Gastroesophageal sphincter (tissue), 4 donors: ENCODE measurements at regions not wholly inside any gene's neighbourhood (a gene's known extent, or its start where the extent isn't known, plus 50 kb on each side); places are given as distances from the start of the nearest gene placed in this dataset.

Experiments
- ATAC-seq: fragments of 150-250 bp; one replicate; pipeline ENCODE4 v1.9.1; 2016; ENCODE audit warnings: mild to moderate bottlenecking, moderate library complexity
- H3K27ac ChIP-seq, 4 donors: fragments of 200-600 bp; sonication (generic) in 3 of 4; 1 replicate in 3 of 4; 2 replicates in 1 of 4; pipeline ENCODE4 v1.5.1; 2016 to 2019
- H3K27me3 ChIP-seq: fragments of 200-600 bp; sonication (generic); one replicate; pipeline ENCODE4 v1.5.1; 2019
- H3K36me3 ChIP-seq, 2 donors: fragments of 200-600 bp; sonication (generic); one replicate each; pipeline ENCODE4 v1.5.1; 2019; ENCODE audit warnings: control low read depth in 1 of 2
- H3K4me1 ChIP-seq, 3 donors: fragments of 200-600 bp; sonication (generic); 1 replicate in 2 of 3; 2 replicates in 1 of 3; pipeline ENCODE4 v1.5.1; 2016 to 2019; ENCODE audit warnings: control low read depth in 2 of 3
- H3K4me3 ChIP-seq, 2 donors: fragments of 200-600 bp; sonication (generic); one replicate each; pipeline ENCODE4 v1.5.1; 2019; ENCODE audit warnings: mild to moderate bottlenecking in 1 of 2, moderate library complexity in 1 of 2
- H3K9me3 ChIP-seq, 3 donors: fragments of 200-600 bp; sonication (generic); one replicate each; pipeline ENCODE4 v1.5.1; 2017 to 2019; ENCODE audit warnings: control low read depth in 2 of 3
- EP300 ChIP-seq: sonication (generic); formaldehyde crosslinking; IDR thresholded peaks from one replicate; pipeline ENCODE4 v1.6.1; 2017; ENCODE audit warnings: antibody characterized with exemption, mild to moderate bottlenecking
- POLR2A ChIP-seq, 2 donors: fragments of 450-650 bp; IDR thresholded peaks; one replicate each; pipeline ENCODE4 v1.6.1; 2017; ENCODE audit warnings: antibody characterized with exemption in 2 of 2, mild to moderate bottlenecking in 2 of 2, moderate library complexity in 1 of 2
- POLR2AphosphoS5 ChIP-seq: sonication (generic); formaldehyde crosslinking; IDR thresholded peaks from one replicate; pipeline ENCODE4 v1.6.1; 2017; ENCODE audit warnings: antibody characterized with exemption
- WGBS, 2 donors: methylation state at CpG; one replicate each; pipeline ENCODE4 v1.1.5; 2018; ENCODE audit warnings: low coverage in 1 of 2; 5-methylcytosine and 5-hydroxymethylcytosine counted together
- TF ChIP-seq, protein P1 (sequence below), 4 experiments: fragments of 200-600 bp in 2 of 4; fragments of 450-650 bp in 2 of 4; sonication (generic) in 1 of 4; IDR thresholded peaks; one replicate each; pipeline ENCODE4 v1.5.1; 2017 to 2019; ENCODE audit warnings: antibody characterized with exemption in 4 of 4, mild to moderate bottlenecking in 2 of 4, moderate library complexity in 2 of 4

DNA sequence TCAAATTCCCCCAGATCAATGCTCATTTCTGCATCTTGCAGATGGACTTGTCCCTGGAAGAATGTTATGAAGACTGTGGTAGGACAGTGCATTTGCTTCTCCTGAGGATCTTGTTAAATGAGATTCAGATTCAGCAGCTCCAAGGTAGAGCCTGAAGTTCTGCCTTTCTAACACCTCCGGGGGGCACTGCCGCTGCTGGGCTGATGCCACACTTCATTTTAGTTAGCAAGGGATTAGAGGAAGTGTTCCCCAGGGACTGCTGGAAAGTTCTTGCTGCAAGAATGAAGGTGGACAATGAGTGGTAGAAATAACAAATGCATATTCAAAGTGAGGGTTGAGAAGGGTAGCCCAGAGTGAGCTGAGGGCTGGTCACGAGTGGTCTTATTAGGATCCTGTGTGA, 434.3 kb upstream of the AKR1E2 start:
- Histone ChIP-seq H3K4me1 (no peaks in the 10 kb centered on the region), H3K27ac (no peak overlapping the region), H3K4me3 (no peak overlapping the region), H3K36me3 (no peaks in the 10 kb centered on the region), H3K9me3 (no peaks in the 10 kb centered on the region), H3K27me3 (no peaks in the 10 kb centered on the region)
- 68 to 100% methylated on average over 1 to 2 of the region's 3 CpGs for WGBS, 2 donors
- TF ChIP-seq, protein P1, sequence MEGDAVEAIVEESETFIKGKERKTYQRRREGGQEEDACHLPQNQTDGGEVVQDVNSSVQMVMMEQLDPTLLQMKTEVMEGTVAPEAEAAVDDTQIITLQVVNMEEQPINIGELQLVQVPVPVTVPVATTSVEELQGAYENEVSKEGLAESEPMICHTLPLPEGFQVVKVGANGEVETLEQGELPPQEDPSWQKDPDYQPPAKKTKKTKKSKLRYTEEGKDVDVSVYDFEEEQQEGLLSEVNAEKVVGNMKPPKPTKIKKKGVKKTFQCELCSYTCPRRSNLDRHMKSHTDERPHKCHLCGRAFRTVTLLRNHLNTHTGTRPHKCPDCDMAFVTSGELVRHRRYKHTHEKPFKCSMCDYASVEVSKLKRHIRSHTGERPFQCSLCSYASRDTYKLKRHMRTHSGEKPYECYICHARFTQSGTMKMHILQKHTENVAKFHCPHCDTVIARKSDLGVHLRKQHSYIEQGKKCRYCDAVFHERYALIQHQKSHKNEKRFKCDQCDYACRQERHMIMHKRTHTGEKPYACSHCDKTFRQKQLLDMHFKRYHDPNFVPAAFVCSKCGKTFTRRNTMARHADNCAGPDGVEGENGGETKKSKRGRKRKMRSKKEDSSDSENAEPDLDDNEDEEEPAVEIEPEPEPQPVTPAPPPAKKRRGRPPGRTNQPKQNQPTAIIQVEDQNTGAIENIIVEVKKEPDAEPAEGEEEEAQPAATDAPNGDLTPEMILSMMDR (IDR thresholded peaks at IDR 0.05), result no peak
- TF ChIP-seq EP300, result no peak
- TF ChIP-seq POLR2A (IDR thresholded peaks at IDR 0.05), result no peak
- no peak for TF ChIP-seq POLR2AphosphoS5
- no peak for ATAC-seq

DNA sequence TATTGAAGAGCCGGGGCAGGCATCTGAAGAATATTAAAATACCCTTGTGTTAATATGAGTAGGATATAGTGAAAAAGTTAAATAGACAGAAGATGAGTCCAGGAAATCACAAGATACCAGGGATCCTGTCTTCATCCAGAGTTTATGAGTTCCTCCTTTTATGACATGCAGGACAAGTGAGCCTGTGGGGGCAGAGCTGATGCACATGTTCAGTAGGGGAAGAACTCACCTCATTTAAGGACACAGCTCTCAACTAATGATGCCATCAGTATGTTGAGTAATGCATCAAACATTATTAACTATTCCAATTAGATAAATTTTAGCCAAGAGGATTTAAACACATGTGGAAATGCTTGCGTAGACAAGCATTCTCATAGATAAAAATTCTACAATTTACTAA, 435.8 kb upstream of the AKR1E2 start:
- H3K36me3 ChIP-seq, result no peaks in the 10 kb centered on the region
- 89 to 93% methylated on average over 2 of the region's 2 CpGs for WGBS, 2 donors
- H3K4me3 ChIP-seq, result no peak overlapping the region
- no peaks in the 10 kb centered on the region for H3K9me3 ChIP-seq
- no peak overlapping the region for H3K27ac ChIP-seq
- no peak for ATAC-seq
- TF ChIP-seq EP300, result no peak
- TF ChIP-seq, protein P1 (IDR thresholded peaks at IDR 0.05), result no peak
- TF ChIP-seq POLR2AphosphoS5, result no peak
- no peak for TF ChIP-seq POLR2A (IDR thresholded peaks at IDR 0.05)
- no peaks in the 10 kb centered on the region for H3K4me1 ChIP-seq
- H3K27me3 ChIP-seq, result no peaks in the 10 kb centered on the region

DNA sequence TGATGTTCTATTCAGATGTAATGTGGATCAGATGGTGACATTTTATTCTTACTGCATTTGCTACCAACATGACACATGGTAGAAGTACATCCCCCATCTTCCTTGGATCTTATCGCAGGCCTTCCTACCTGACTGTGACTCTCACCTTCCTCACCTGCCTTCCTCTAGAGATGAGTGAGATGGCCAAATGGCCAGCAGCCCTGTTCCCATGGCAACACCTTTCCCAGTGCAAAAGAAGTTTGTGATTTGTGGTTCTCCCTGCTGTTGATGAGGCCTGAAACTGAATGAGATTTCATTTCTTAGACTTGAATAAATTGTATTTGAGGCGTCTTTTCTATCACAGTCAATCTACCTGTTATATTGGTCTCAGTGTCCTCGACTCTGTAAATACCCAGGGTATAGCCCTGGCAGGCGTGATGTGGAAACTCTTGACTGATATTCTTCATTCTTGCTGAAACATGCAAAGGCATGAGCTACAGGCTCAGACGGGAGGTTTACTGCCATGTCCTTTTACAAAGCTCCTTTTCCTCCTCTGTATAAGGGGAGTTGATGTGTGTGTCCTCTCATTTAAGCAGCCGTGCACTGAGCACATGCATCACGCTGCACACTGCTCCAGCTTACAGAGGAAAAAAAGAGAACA, 440.7 kb upstream of the AKR1E2 start:
- 82 to 94% methylated on average over 4 to 5 of the region's 7 CpGs for WGBS, 2 donors
- Histone ChIP-seq H3K4me3 (no peak overlapping the region), H3K36me3 (no peaks in the 10 kb centered on the region), H3K27me3 (no peaks in the 10 kb centered on the region), H3K27ac (no peak overlapping the region), H3K4me1 (peaks cover 0 to 21% (median 2%) of the 10 kb centered on the region in 3 donors), H3K9me3 (no peaks in the 10 kb centered on the region)
- TF ChIP-seq POLR2AphosphoS5 (no peak), POLR2A (IDR thresholded peaks at IDR 0.05) (no peak), EP300 (no peak)
- TF ChIP-seq, protein P1 (IDR thresholded peaks at IDR 0.05), result no peak
- ATAC-seq, result no peak

DNA sequence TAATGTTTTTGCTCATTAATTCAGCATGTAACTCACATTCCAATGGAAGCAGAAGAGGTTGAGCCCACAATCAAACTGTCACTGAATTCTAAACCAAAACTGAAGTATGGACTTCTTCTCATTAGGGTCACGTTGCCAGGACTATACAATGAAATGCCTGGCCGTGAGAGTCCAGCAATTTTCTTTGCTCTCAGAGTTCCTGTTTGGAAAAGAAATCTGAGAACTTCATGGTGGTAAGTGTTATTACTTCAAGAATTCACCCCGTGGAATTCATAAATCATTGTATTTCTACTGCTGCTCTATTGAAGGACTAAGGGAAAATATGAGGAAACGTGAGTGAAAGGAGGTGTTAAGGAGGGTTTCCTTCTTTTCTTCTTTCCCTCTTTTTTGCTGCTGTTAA, 441.8 kb upstream of the AKR1E2 start:
- 14 to 22% methylated on average over 4 of the region's 4 CpGs for WGBS, 2 donors

More for the DNA sequence above, 441.8 kb upstream of the AKR1E2 start:
- Histone ChIP-seq H3K4me1 (peaks cover 0 to 21% (median 2%) of the 10 kb centered on the region in 3 donors), H3K27ac (peak overlapping the region in 2 of 4 donors; percentile 45 to 46), H3K27me3 (no peaks in the 10 kb centered on the region), H3K4me3 (no peak overlapping the region), H3K9me3 (no peaks in the 10 kb centered on the region), H3K36me3 (no peaks in the 10 kb centered on the region)
- TF ChIP-seq, protein P1 (IDR thresholded peaks at IDR 0.05), result no peak
- TF ChIP-seq POLR2A (IDR thresholded peaks at IDR 0.05), result no peak
- TF ChIP-seq POLR2AphosphoS5, result no peak
- no peak for TF ChIP-seq EP300
- no peak for ATAC-seq
